Activated T-helper 17 cell treated with anti-CD3 and anti-CD28 coated beads, Interleukin-2, amount 50 U/mL, for 72 hours (primary cell): ENCODE measurements at regions not wholly inside any gene's neighbourhood (a gene's known extent, or its start where the extent isn't known, plus 50 kb on each side); places are given as distances from the start of the nearest gene placed in this dataset.
A peak's percentile ranks its signal among the peaks of the same experiment; 100 is the strongest.

Experiments
- ATAC-seq: fragments of 150-1000 bp; cut with Tn5 transposase; replicated peaks from 2 replicates; pipeline ENCODE4 v1.10.0; 2021; ENCODE audit warnings: mild to moderate bottlenecking, moderate library complexity
- H3K27ac Mint-ChIP-seq: one replicate; pipeline ENCODE4 v1.8.0; 2022; ENCODE audit warnings: mixed read lengths
- H3K27me3 Mint-ChIP-seq: one replicate; pipeline ENCODE4 v1.8.0; 2022; ENCODE audit warnings: mixed read lengths
- H3K36me3 Mint-ChIP-seq: one replicate; pipeline ENCODE4 v1.8.0; 2022; ENCODE audit warnings: low read depth, mild to moderate bottlenecking, mixed read lengths
- H3K4me1 Mint-ChIP-seq: one replicate; pipeline ENCODE4 v1.8.0; 2022; ENCODE audit warnings: mixed read lengths
- H3K4me3 Mint-ChIP-seq: one replicate; pipeline ENCODE4 v1.8.0; 2022; ENCODE audit warnings: mild to moderate bottlenecking, mixed read lengths
- H3K9me3 Mint-ChIP-seq: one replicate; pipeline ENCODE4 v1.8.0; 2022; ENCODE audit warnings: mixed read lengths

DNA sequence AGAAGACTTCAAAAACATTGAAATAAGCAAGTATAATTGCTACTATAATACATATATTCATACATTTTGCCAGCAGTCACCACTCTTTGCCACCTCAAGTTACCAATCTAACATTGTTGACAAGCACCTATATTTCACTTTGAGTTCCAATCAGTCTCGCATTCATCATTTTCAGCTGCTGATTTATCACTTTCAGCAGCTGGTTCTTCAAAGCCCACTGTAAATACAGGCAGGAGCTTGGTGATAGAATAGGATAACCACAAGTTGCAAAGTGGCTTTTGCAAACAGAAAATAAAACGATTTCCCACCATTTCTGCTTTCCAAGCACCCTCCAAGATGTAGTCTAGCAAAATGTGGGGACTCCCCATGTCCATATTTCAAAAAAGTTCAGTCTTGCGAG is 114.2 kb upstream of the ITGA1 start:
- no peak for ATAC-seq
- H3K27ac Mint-ChIP-seq: no peak overlapping the region
- no peaks in the 10 kb centered on the region for H3K9me3 Mint-ChIP-seq
- no peak overlapping the region for H3K4me3 Mint-ChIP-seq
- no peaks in the 10 kb centered on the region for H3K36me3 Mint-ChIP-seq
- H3K27me3 Mint-ChIP-seq: peaks cover 7% of the 10 kb centered on the region
- no peaks in the 10 kb centered on the region for H3K4me1 Mint-ChIP-seq

DNA sequence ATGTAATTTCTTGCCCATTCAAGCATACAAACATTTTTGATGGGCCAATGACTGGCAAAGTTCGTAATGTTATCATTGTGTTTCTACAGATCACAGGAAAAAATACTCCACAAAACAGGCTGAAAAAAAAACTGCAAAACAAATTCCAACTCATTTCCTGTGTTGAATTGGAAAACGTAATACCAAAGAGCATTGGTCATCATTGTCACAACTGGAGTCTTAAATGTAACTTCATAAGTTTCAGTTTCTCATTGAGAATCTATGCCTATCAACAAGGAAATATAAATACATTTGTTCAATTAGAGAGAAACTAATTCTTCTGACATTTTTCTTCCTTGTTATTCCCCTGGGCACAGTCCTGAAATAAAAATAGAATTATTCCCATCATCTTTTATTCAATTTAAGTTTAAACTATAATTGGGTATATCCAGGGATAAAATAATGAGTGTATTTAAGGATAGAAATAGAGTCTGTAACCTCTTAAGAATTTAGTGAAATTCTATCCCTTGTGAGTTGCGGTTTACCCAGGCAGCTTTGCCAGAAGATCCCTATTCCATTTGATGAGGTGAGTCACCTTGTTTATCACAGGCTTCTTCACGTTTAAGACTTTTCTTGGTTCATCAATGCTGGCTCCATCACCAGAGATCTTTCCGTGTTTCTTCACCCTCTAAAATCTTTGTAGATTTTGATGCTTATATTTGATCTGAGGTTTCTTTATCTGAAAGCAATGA is 112.7 kb upstream of the ITGA1 start:
- Mint-ChIP-seq H3K4me3 (no peak overlapping the region), H3K4me1 (no peaks in the 10 kb centered on the region), H3K27ac (no peak overlapping the region), H3K27me3 (peaks cover 3% of the 10 kb centered on the region), H3K36me3 (no peaks in the 10 kb centered on the region), H3K9me3 (no peaks in the 10 kb centered on the region)
- ATAC-seq: no peak

DNA sequence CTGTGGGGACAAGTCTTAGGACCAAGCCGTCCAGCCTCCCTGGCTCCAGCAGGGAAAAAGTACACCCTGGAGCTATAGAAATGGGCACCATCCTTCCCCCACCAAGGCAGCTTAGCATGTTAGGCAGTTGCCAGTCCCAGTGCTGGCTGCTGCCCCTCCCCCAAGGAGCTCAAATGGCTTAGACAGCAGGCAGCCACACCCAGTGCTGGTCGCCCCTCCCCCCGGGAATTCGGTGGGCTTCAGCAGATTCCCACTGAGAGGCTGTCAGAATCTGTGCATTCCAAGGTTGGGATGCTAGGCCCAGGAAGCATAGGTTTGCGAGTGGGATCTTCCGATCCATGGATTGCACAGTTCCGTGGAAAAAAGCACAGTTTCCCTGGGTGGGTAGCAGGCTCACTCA is 105.2 kb upstream of the ITGA1 start:
- Mint-ChIP-seq H3K36me3 (no peaks in the 10 kb centered on the region), H3K9me3 (no peaks in the 10 kb centered on the region), H3K27ac (no peak overlapping the region), H3K4me3 (no peak overlapping the region), H3K4me1 (no peaks in the 10 kb centered on the region), H3K27me3 (peaks cover 3% of the 10 kb centered on the region)
- ATAC-seq: no peak

DNA sequence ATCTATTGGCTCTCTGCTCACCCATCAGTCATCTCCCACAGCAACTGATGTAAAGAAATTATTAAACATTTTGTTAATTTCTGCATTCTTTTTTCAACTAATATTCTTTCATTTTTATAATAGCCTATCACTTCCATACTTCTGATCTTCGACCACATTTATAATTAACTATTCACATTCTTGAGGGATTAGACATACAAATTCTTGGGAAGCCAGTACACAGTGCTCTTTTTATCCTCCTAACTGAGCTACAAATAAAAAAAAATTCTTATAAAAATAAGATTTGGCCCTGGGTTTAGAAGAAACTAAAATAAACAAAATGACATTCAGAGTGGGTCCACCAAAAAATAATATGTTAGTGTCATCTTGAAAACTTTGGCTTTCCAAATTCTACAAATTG is 103.7 kb upstream of the ITGA1 start:
- no peaks in the 10 kb centered on the region for H3K36me3 Mint-ChIP-seq
- ATAC-seq: no peak
- H3K4me3 Mint-ChIP-seq: no peak overlapping the region
- peaks cover 3% of the 10 kb centered on the region for H3K27me3 Mint-ChIP-seq
- no peaks in the 10 kb centered on the region for H3K4me1 Mint-ChIP-seq
- no peak overlapping the region for H3K27ac Mint-ChIP-seq
- H3K9me3 Mint-ChIP-seq: no peaks in the 10 kb centered on the region

DNA sequence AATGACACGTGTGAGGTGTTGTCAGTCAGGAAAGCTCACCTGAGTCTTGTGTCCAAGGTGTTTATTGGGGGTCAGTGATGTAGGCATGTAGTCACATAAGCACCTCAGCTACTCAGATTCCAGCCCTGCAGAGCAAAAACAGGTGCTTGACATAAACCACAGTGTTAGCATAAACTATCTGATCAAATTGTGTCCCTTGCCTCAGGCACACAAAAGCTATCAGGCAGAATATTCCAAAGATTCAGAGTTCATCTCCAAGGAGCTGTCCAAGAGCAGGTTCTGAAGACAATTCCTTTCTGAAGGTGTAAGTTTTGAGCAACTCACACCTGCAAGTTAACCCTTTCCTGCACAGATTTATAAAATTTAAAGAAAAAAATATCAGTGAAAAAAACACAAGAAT is 102.2 kb upstream of the ITGA1 start:
- Mint-ChIP-seq H3K4me3 (no peak overlapping the region), H3K27ac (no peak overlapping the region), H3K4me1 (no peaks in the 10 kb centered on the region), H3K27me3 (peaks cover 3% of the 10 kb centered on the region), H3K9me3 (no peaks in the 10 kb centered on the region), H3K36me3 (no peaks in the 10 kb centered on the region)
- ATAC-seq: no peak

DNA sequence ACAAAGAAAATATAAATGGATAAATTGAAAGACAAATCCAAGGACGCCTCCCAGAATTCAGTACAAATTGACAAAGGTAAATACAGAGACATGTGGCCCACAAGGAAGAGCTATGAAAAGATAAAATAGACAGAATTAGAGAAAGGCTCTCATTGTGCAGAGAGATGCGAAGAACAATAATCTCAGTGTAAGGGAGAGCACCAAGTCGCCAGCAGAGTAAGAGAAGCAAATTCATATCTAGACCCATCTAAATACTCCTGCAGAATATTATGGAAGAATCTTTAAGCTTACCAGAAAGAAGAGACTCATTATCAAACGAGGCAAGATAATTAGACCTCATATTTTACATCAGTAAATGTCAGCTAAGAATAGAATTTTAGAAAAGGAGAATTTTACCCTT is 101.7 kb upstream of the ITGA1 start:
- Mint-ChIP-seq H3K27me3 (peaks cover 3% of the 10 kb centered on the region), H3K9me3 (no peaks in the 10 kb centered on the region), H3K4me3 (no peak overlapping the region), H3K36me3 (no peaks in the 10 kb centered on the region), H3K27ac (no peak overlapping the region), H3K4me1 (no peaks in the 10 kb centered on the region)
- ATAC-seq: no peak

DNA sequence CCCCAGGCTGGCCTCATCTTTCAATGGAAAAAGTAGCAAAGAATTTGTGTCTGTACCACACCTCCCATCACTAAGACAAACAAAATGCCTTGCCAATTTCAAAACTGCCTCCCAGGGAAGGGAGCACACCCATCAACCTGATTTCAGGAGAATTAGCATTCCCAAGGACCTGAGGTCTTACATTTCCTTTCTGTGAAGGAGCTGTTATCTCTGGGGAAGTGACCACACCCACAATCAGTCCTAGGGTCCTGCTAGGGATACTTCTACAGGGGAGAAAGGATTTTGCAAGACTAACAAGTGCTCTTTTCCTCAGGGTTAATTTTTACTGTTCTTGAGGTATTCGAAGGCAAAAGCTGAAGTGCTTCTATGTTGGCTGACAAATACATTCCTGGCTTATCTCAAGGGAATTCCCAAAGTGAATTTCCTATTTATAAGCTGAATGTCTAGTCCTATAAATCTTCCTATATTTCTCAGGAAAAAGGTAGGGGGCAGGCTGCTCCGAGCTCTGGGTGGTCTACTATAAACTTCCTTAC is 97.4 kb upstream of the ITGA1 start:
- no peak for ATAC-seq
- Mint-ChIP-seq H3K36me3 (no peaks in the 10 kb centered on the region), H3K9me3 (no peaks in the 10 kb centered on the region), H3K27ac (no peak overlapping the region), H3K27me3 (peaks cover 3% of the 10 kb centered on the region), H3K4me3 (no peak overlapping the region), H3K4me1 (peaks cover 4% of the 10 kb centered on the region)

DNA sequence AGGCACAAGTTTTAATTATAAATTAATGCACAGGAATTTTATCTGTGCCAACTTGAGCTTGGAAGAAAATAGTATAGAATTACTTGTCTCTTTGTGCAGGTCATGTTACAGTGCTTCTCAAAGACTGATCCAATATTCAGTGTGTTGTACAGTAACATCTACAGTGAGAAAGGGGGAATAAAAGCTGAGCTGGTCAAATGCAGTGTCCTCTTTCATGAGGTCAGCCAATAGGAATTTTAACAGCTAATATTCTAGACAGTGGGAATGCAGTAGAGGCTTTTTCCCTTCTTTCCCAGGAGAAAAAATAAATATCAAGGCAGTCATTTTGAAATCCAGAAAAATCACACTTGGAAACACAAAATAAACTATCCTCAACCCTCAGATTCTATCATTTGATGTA is 95.7 kb upstream of the ITGA1 start:
- H3K36me3 Mint-ChIP-seq: no peaks in the 10 kb centered on the region
- H3K4me1 Mint-ChIP-seq: peaks cover 4% of the 10 kb centered on the region
- H3K9me3 Mint-ChIP-seq: no peaks in the 10 kb centered on the region
- no peak for ATAC-seq
- no peaks in the 10 kb centered on the region for H3K27me3 Mint-ChIP-seq
- H3K4me3 Mint-ChIP-seq: no peak overlapping the region
- no peak overlapping the region for H3K27ac Mint-ChIP-seq

DNA sequence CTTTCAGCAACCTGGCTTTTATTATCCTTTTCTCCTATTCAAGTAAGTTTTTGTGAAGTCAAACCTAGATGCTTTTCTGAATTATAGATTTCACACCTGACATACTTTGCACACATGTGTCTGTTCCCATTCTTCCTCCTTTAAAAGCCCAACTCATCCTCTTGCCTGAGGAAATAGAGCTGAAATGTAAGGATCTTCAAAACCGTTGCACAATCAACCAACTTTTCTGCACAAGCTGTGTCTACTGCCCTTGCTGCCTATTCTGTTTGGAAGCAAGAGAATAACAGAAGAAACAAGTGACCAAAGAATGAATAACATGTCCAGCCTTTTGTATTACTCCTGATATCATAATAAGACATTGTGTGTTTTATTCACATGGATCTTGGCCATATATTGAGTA is 95.1 kb upstream of the ITGA1 start:
- peaks cover 4% of the 10 kb centered on the region for H3K4me1 Mint-ChIP-seq
- no peak overlapping the region for H3K27ac Mint-ChIP-seq
- no peaks in the 10 kb centered on the region for H3K36me3 Mint-ChIP-seq
- no peak overlapping the region for H3K4me3 Mint-ChIP-seq
- no peaks in the 10 kb centered on the region for H3K9me3 Mint-ChIP-seq
- no peak for ATAC-seq
- H3K27me3 Mint-ChIP-seq: no peaks in the 10 kb centered on the region

DNA sequence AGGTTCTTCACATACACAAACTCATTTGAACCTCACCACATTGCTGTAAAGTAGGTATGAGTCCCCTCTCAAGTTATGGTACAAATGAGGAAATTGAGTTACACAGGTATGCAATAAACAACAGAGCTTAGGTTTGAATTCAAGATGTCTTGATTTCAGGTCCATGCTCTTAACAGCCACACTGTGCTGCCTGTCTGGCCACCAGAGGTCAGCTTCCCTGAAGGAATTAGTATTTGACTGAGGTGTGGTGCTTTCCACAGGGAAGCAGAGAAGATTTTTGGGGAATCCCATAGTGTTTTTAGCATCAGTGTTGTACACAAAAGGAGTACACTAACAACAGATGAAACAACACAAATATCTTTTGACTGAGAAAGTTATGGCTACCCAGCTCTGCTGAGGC is 94.4 kb upstream of the ITGA1 start:
- peak; percentile 59 for ATAC-seq
- H3K27me3 Mint-ChIP-seq: no peaks in the 10 kb centered on the region
- H3K9me3 Mint-ChIP-seq: no peaks in the 10 kb centered on the region
- peaks cover 4% of the 10 kb centered on the region for H3K4me1 Mint-ChIP-seq
- H3K27ac Mint-ChIP-seq: no peak overlapping the region
- H3K4me3 Mint-ChIP-seq: no peak overlapping the region
- no peaks in the 10 kb centered on the region for H3K36me3 Mint-ChIP-seq

DNA sequence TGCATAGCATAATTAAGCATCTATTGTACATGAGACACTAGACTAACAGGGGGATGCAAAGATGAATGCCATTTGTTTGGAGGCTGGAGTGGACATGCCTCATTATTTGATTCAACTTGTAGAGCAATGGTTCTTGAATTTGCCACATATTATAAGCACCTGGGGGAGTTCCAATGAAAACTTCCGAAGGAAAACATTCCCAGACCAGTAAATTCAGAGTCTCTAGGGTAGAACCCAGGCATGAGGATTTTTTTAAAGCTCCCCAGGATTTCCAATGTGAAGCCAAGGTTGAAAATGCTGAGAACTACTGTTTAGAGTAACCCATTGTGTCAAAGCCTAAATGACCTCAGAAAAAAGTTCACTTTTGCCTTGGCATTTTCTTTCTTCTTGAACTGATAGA is 93.9 kb upstream of the ITGA1 start:
- Mint-ChIP-seq H3K4me1 (peaks cover 4% of the 10 kb centered on the region), H3K27me3 (no peaks in the 10 kb centered on the region), H3K9me3 (no peaks in the 10 kb centered on the region), H3K4me3 (no peak overlapping the region), H3K27ac (no peak overlapping the region), H3K36me3 (no peaks in the 10 kb centered on the region)
- ATAC-seq: no peak

DNA sequence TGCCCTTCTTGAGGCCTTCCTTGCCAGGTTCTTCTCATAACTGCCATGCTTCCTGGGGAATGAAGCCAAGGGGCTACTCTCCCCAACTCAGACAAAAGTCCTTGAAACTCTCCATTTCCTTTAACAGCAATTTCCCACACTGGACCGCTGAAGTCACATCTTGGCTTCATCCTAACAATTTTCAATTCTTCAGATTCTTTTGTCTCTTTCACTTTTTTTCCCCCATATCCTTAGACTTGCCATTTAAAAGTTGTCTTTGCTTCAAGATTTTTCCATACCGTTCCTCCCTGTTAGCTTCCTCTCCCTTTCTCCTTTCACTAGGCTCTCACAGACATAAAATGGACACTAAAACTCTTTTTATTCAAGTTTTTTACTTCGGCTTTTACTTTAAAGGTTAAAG is 93.1 kb upstream of the ITGA1 start:
- Mint-ChIP-seq H3K4me1 (peaks cover 4% of the 10 kb centered on the region), H3K4me3 (no peak overlapping the region), H3K27ac (no peak overlapping the region), H3K9me3 (no peaks in the 10 kb centered on the region), H3K36me3 (no peaks in the 10 kb centered on the region), H3K27me3 (no peaks in the 10 kb centered on the region)
- no peak for ATAC-seq

DNA sequence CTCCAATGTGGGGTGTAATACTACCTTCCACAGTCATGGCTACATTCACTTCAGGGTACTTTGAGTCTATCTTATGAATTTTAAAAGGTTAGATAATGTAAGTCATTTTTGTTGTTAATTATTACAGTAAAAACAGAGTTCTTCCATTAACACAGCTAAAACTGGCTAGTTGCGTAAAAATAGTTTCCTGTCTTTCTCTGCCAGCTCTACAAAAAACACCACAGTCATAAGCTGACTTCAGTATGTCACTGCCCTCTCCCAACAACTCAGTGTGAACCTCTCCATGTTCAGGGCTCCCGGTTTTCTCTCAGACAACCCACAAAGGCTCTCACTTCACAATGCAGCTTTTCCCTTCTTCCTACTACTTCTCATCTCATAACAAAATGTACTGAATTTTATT is 84.8 kb upstream of the ITGA1 start:
- H3K27ac Mint-ChIP-seq: no peak overlapping the region
- no peaks in the 10 kb centered on the region for H3K9me3 Mint-ChIP-seq
- H3K4me1 Mint-ChIP-seq: no peaks in the 10 kb centered on the region
- H3K27me3 Mint-ChIP-seq: no peaks in the 10 kb centered on the region
- H3K36me3 Mint-ChIP-seq: no peaks in the 10 kb centered on the region
- H3K4me3 Mint-ChIP-seq: no peak overlapping the region
- ATAC-seq: no peak

DNA sequence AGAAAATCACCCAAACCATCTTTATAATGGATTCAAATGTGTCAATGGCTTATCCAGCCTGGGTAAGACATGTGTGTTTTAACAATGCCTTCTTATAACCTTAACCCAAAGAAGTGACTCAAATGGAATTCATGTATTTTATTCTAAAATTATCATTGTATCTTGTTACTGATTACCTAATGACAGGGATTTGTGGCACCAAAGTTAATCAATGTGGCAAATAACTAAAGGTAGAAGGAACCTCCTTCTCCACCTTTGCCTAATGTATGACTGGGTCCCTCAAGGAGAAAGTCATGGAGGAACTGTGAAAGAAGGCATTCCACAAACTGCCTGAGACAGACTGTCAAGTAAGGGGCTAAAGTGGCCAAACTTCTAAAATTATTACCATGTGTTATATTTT is 84.4 kb upstream of the ITGA1 start:
- Mint-ChIP-seq H3K4me3 (no peak overlapping the region), H3K9me3 (no peaks in the 10 kb centered on the region), H3K27ac (no peak overlapping the region), H3K27me3 (no peaks in the 10 kb centered on the region), H3K36me3 (no peaks in the 10 kb centered on the region), H3K4me1 (no peaks in the 10 kb centered on the region)
- no peak for ATAC-seq

DNA sequence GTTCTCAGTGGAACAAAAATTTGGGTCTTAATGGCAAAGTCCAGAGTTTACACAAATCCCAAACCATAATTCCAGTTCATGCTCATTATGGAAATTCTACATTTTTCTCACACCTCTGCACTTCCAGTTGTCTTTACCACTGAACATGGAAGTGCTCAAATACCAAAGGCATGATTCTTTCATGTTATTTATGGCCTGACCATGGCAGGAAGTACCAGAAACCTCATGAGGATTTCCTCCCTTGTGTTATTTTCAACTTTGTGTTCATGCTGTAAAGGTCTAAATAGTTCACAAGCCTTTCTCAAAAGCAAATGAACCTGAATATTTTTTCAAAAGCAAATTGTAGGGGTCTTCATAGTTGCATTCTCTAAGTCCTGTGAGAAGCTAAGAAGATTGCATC is 82.0 kb upstream of the ITGA1 start:
- no peak for ATAC-seq
- Mint-ChIP-seq H3K9me3 (no peaks in the 10 kb centered on the region), H3K27ac (no peak overlapping the region), H3K4me3 (no peak overlapping the region), H3K36me3 (no peaks in the 10 kb centered on the region), H3K27me3 (no peaks in the 10 kb centered on the region), H3K4me1 (peaks cover 12% of the 10 kb centered on the region)

DNA sequence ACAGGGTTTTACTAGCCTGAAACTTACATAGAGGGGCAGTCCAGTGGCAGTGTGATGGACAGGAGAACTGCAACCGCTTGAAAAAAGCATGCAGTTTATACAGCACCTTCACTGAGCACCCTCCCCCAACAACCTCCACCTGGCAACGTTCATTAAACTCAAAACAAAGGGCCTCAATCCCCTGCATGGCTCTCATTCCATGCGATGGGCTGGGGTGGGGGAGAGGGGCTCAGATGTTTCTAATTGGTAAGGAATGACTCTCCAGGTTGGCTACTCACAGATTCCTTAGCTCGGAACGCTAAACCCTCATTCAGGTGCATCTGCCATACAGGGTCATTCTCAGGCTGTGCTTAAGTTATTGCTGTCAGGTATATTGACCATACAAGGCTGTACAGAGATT is 80.9 kb upstream of the ITGA1 start:
- Mint-ChIP-seq H3K4me3 (no peak overlapping the region), H3K27ac (no peak overlapping the region), H3K36me3 (no peaks in the 10 kb centered on the region), H3K4me1 (peaks cover 12% of the 10 kb centered on the region), H3K27me3 (no peaks in the 10 kb centered on the region), H3K9me3 (no peaks in the 10 kb centered on the region)
- no peak for ATAC-seq
